Smooth muscle cell (in vitro differentiated cells): ENCODE measurements at regions not wholly inside any gene's neighbourhood (a gene's known extent, or its start where the extent isn't known, plus 50 kb on each side); places are given as distances from the start of the nearest gene placed in this dataset.

Experiments used
- DNase-seq: peaks from one replicate; lab custom pipeline; 2025; ENCODE audit not compliant: unreplicated experiment; lab: John Stamatoyannopoulos, UW
- H2AFZ ChIP-seq: fragments of 200-600 bp; sonication (generic); 2 replicates; pipeline ENCODE4 v1.6.0; 2016; ENCODE audit warnings: antibody characterized with exemption, low read depth, mild to moderate bottlenecking
- H3F3A ChIP-seq: fragments of 200-600 bp; sonication (generic); 2 replicates; pipeline ENCODE4 v1.6.0; 2017; ENCODE audit warnings: antibody characterized with exemption, low read depth
- H3K27ac ChIP-seq: fragments of 200-600 bp; sonication (generic); 2 replicates; pipeline ENCODE4 v1.5.1; 2016; ENCODE audit warnings: low read depth, mild to moderate bottlenecking
- H3K27me3 ChIP-seq: fragments of 200-600 bp; sonication (generic); 2 replicates; pipeline ENCODE4 v1.6.1; 2016; ENCODE audit warnings: low read depth, mild to moderate bottlenecking
- H3K36me3 ChIP-seq: fragments of 200-600 bp; sonication (generic); 2 replicates; pipeline ENCODE4 v1.5.1; 2016; ENCODE audit warnings: low read depth
- H3K4me1 ChIP-seq: fragments of 200-600 bp; sonication (generic); 2 replicates; pipeline ENCODE4 v1.5.1; 2016; ENCODE audit warnings: low read depth
- H3K4me2 ChIP-seq: fragments of 200-600 bp; sonication (generic); 2 replicates; pipeline ENCODE4 v1.6.0; 2016; ENCODE audit warnings: mild to moderate bottlenecking
- H3K4me3 ChIP-seq: fragments of 200-600 bp; sonication (generic); 2 replicates; pipeline ENCODE4 v1.5.1; 2016; ENCODE audit warnings: mild to moderate bottlenecking
- H3K79me2 ChIP-seq: fragments of 200-600 bp; sonication (generic); 2 replicates; pipeline ENCODE4 v1.6.0; 2016; ENCODE audit warnings: low read depth, mild to moderate bottlenecking
- H3K9ac ChIP-seq: fragments of 200-600 bp; sonication (generic); 2 replicates; pipeline ENCODE4 v1.6.0; 2016; ENCODE audit warnings: low read depth
- H3K9me3 ChIP-seq: fragments of 200-600 bp; sonication (generic); replicated peaks from 2 replicates; pipeline ENCODE4 v1.5.1; 2016; ENCODE audit warnings: low read depth
- H4K20me1 ChIP-seq: fragments of 200-600 bp; sonication (generic); 2 replicates; pipeline ENCODE4 v1.6.0; 2016; ENCODE audit warnings: low read depth
- CTCF ChIP-seq: fragments of 200-600 bp; sonication (generic); IDR thresholded peaks from 2 replicates; pipeline ENCODE4 v1.5.1; 2017; ENCODE audit warnings: borderline replicate concordance, mild to moderate bottlenecking, antibody characterized with exemption; ENCODE audit not compliant: insufficient read depth, poor library complexity, severe bottlenecking
- WGBS: methylation state at CpG from one replicate; pipeline ENCODE4 v1.1.7; 2016; ENCODE audit warnings: low lambda C conversion rate; 5-methylcytosine and 5-hydroxymethylcytosine counted together

GRCh38 chr5:33227247-33227646 is 213.5 kb upstream of the TARS1 start:
- H3K4me1 ChIP-seq = peaks cover 34% of the 10 kb centered on the region
- no peaks in the 10 kb centered on the region for H3K27me3 ChIP-seq
- H3K36me3 ChIP-seq = no peaks in the 10 kb centered on the region
- TF ChIP-seq CTCF = no peak
- no peak overlapping the region for H3K9ac ChIP-seq
- peak overlapping the region; percentile 72 for H2AFZ ChIP-seq
- no peak overlapping the region for H3K4me2 ChIP-seq
- H3F3A ChIP-seq = no peaks in the 10 kb centered on the region
- H3K4me3 ChIP-seq = no peak overlapping the region
- no peak for DNase-seq
- H3K27ac ChIP-seq = no peak overlapping the region
- H3K9me3 ChIP-seq = no peaks in the 10 kb centered on the region
- H3K79me2 ChIP-seq = no peaks in the 10 kb centered on the region
- H4K20me1 ChIP-seq = no peaks in the 10 kb centered on the region

- Histone ChIP-seq H4K20me1 (no peaks in the 10 kb centered on the region), H3K36me3 (no peaks in the 10 kb centered on the region), H2AFZ (peak overlapping the region; percentile 72), H3K27me3 (no peaks in the 10 kb centered on the region), H3F3A (no peaks in the 10 kb centered on the region), H3K27ac (no peak overlapping the region), H3K9me3 (no peaks in the 10 kb centered on the region), H3K9ac (no peak overlapping the region), H3K79me2 (no peaks in the 10 kb centered on the region), H3K4me2 (no peak overlapping the region), H3K4me3 (no peak overlapping the region), H3K4me1 (peaks cover 34% of the 10 kb centered on the region)
- DNase-seq = no peak
- no peak for TF ChIP-seq CTCF
- 87% methylated on average over 2 of the region's 2 CpGs for WGBS
Measured at GRCh38 chr5:33227746-33228145, 213.0 kb upstream of the TARS1 start.

GRCh38 chr5:33228149-33228548 is 212.6 kb upstream of the TARS1 start:
- no peak for DNase-seq

More at GRCh38 chr5:33228149-33228548, 212.6 kb upstream of the TARS1 start:
- Histone ChIP-seq H3K79me2 (no peaks in the 10 kb centered on the region), H3K36me3 (no peaks in the 10 kb centered on the region), H3K27me3 (no peaks in the 10 kb centered on the region), H3K4me1 (peaks cover 34% of the 10 kb centered on the region), H3K4me3 (no peak overlapping the region), H3F3A (no peaks in the 10 kb centered on the region), H3K4me2 (no peak overlapping the region), H3K27ac (no peak overlapping the region), H3K9me3 (no peaks in the 10 kb centered on the region), H4K20me1 (no peaks in the 10 kb centered on the region), H2AFZ (no peak overlapping the region), H3K9ac (no peak overlapping the region)
- TF ChIP-seq CTCF = no peak
- WGBS = 73% methylated on average over 3 of the region's 3 CpGs
